Tibial nerve (tissue), 4 donors: ENCODE measurements at regions not wholly inside any gene's neighbourhood (a gene's known extent, or its start where the extent isn't known, plus 50 kb on each side); places are given as distances from the start of the nearest gene placed in this dataset.

Source experiments
- CTCF ChIP-seq, 5 experiments: fragments of 200-600 bp in 3 of 5; fragments of 450-650 bp in 2 of 5; sonication (generic) in 3 of 5; IDR thresholded peaks; one replicate each; pipeline ENCODE4 v1.5.1; 2016 to 2019; ENCODE audit warnings: antibody characterized with exemption in 5 of 5, mild to moderate bottlenecking in 3 of 5, moderate library complexity in 2 of 5
- EP300 ChIP-seq, 2 donors: sonication (generic); formaldehyde crosslinking; IDR thresholded peaks; one replicate each; pipeline ENCODE4 v1.6.1; 2017; ENCODE audit warnings: antibody characterized with exemption in 2 of 2, mild to moderate bottlenecking in 1 of 2
- POLR2A ChIP-seq, 2 donors: fragments of 450-650 bp; IDR thresholded peaks; one replicate each; pipeline ENCODE4 v1.6.1; 2017; ENCODE audit warnings: antibody characterized with exemption in 2 of 2, mild to moderate bottlenecking in 2 of 2, moderate library complexity in 2 of 2

- TF ChIP-seq CTCF (IDR thresholded peaks at IDR 0.05) (no peak), POLR2A (IDR thresholded peaks at IDR 0.05) (no peak), EP300 (IDR thresholded peaks at IDR 0.05) (no peak)
Observed at GRCh38 chr1:208683141-208683540, 439.0 kb upstream of the PLXNA2 start.
